HL-60/S4 treated with phorbol 12-myristate 13-acetate at 8.2 ng/mL for 4 days and 3 days (cell line): ENCODE measurements at regions not wholly inside any gene's neighbourhood (a gene's known extent, or its start where the extent isn't known, plus 50 kb on each side); places are given as distances from the start of the nearest gene placed in this dataset.
"Not testable (repeated sequence)": the region's sequence is repeated elsewhere in the genome, so short reads cannot be mapped to it uniquely, and the experiment has no call there.

ENCODE experiments used
- in situ Hi-C: fragments of 300-500 bp; cut with MboI; formaldehyde crosslinking; loops from 2 replicates; pipeline ENCODE4 v1.15.0; 2022; ENCODE audit warnings: low sequenced_read_pairs

DNA sequence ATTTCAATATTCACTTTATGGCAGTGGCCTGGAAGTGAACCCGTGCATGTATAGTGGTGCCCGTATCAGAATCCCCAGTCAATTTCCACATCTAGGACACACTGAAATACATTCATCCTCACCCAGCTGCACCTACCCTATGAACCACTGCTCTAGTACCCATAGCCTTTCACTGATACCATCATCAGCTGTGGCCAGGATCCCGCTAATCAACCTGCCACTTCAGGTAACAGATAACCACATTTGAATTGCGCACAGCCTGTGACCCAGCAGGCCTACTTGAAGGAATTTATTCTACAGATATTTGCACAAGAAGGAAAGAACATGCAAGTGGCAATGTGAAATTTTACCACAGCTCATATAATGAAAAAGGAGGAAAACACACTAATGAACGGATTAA is 161.0 kb upstream of the CCDC54 start:
- in situ Hi-C loops, result no loop called here

DNA sequence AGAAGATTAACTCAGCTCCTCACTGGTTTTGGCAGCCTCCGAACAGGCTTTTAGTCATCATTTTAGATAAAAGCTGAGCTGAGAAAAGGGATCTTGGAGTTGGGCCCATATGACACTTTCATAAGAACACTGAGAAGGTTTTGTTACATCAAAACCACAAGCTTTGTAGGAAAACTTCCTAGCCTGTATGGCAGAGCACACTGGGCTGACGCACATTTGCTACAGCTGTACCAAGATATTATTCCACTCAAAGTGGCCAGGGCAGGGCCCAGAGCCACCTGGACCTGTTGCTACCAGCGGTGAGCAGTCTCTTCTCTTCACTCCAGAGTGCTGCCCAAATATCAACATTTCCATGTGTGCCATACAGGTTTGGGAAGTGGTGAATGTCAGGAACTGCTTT is 160.5 kb upstream of the CCDC54 start:
- in situ Hi-C loops, result no loop called here

DNA sequence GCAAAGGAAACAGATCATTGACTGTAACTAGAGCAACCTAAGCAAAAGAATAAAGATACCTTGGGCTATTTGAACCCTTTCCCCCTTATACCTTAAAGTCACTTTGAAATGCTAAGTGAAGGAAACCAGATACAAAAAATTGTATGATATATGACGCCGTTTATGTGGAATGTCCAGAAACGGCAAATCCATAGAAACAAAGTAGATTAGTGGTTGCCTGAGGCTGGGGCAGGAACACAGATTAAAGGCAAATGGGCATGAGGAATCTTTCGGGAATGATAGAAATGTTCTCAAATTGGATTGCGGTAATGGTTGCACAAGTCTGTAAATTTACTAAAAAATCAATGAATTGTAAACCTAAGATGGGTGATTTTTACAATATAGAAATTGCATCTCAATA is 160.1 kb upstream of the CCDC54 start:
- in situ Hi-C loops, result no loop called here

DNA sequence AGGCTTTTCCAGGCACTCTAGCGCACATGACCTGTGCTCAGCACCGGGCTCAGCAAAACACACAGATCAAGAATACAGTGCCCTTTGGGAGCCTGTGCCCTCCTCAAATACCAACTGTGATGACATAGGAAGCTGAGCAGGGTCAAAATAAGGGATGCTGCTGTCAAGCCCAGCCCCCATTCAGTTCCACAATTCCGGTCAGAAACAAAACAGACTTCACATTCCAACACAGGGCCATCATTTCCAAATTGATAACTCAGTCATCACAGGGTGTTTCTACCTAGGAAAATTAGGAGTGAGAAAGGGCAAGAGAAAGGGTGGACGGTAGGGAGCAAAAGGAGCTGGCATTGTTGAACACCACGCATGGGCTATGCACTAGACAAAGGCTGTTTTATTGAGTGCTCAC is 158.4 kb upstream of the CCDC54 start:
- in situ Hi-C loops, result no loop called here

DNA sequence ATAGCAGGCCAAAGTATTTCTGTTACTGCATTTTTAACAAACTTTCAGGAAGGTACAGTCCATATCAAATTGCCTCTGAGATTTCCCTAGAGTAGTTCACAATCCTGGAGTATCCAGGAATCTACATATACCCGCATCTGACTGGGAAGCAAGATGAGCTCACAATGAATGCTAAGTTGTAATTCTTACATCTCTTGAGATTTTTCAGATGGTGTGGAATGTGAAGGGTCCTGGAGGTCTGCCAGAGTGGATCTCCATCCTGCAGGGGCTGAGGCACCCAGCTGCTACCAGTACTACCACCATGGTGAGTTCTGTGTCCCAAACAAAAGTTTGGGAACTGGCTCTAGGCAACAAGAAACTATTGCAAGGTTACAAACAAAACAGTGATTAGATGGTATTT is 156.7 kb upstream of the CCDC54 start:
- in situ Hi-C loops, result no loop called here

DNA sequence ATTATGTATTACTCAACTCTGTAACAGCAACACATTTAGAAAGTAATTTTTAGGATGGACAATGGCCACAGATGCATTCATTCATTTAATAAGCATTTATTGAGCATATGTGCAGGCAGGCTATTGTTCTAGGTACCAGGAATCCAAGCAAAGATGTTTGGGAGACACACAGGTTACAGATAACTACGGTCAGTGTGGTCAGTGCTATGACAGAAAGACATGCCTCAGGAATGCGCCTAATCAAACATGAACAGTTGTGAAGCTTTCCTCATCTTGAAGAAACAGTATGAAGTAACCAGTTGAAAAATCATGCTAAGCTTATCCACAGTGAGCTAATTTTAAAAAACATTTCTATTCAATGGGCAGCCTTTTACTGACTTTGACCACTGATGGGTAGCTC is 155.4 kb upstream of the CCDC54 start:
- in situ Hi-C loops, result no loop called here

DNA sequence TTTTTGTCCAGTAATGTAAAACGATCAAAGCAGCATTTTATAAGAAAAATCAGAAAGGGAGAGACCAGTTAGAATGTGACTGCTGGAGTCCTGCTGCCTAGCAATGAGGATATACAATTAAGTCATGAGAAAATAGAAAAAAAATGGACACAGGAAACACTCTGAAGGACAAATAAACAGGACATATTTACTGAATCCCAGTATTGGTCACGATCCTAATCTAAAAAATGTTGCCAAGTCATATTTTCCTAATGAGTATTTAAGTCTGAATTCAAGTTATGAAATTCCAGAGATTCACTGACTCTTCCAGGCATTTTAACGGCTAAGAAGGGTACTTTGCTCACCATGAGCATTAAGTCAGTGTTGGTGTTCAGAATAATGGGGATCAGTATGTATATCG is 154.3 kb upstream of the CCDC54 start:
- in situ Hi-C loops, result no loop called here

DNA sequence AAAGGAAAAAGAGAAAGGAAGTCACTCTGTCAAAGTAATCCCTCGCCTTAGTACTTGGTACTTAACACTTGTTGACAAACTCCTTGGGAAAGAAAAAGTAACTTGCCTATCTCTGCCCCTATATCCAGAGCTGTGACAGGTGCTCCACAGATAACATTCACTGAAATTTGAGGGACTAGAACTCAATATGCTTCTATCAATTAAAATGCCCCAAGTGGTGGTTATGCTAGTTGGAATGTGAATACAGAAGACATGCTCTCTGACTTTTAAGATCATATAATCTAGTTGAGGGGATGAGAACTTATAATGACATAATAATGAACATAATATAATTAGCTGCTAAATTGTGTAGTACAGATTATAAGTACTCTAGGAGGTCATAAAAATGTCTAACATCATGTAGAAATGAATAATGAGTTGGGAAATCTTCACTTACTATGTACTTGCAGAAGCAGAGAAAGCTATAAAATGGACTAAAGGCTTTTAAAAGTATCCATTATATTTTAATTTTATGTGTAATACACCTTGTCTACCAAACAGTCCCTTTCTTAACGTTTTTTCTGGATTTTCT is 153.1 kb upstream of the CCDC54 start:
- in situ Hi-C loops, result no loop called here

DNA sequence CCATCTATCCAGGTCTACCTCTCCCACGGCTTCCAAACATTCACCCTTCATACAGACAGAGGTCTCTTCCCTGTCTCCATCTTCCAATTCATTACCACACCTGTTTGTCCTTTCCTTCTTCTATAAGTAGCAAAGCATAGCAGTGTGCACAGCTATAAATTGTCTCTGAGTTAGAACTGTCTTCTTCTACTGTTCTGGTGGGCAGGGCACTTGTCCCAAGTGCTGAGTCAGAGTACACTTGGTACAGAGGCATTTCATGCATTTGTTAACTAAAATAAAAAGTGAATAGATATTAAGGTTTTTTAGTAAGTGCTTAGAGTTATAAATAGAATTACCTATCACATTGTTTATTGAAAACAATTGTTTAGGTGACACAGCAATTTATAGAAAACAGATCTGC is 150.1 kb upstream of the CCDC54 start:
- in situ Hi-C loops, result no loop called here

DNA sequence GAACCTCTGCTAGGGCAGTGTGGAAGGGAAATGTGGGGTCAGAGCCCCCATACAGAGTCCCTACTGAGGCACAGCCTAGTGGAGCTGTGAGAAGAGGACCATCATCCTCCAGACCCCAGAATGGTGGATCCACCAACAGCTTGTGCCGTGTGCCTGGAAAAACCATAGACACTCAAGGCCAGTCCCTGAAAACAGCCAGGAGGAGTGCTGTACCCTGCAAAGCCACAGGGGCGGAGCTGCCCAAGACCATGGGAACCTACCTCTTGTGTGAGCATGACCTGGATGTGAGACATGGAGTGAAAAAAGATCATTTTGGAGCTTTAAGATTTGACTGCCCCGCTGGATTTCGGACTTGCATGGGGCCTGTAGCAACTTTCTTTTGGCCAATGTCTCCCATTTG is 143.4 kb upstream of the CCDC54 start:
- in situ Hi-C loops, result not testable (repeated sequence)

DNA sequence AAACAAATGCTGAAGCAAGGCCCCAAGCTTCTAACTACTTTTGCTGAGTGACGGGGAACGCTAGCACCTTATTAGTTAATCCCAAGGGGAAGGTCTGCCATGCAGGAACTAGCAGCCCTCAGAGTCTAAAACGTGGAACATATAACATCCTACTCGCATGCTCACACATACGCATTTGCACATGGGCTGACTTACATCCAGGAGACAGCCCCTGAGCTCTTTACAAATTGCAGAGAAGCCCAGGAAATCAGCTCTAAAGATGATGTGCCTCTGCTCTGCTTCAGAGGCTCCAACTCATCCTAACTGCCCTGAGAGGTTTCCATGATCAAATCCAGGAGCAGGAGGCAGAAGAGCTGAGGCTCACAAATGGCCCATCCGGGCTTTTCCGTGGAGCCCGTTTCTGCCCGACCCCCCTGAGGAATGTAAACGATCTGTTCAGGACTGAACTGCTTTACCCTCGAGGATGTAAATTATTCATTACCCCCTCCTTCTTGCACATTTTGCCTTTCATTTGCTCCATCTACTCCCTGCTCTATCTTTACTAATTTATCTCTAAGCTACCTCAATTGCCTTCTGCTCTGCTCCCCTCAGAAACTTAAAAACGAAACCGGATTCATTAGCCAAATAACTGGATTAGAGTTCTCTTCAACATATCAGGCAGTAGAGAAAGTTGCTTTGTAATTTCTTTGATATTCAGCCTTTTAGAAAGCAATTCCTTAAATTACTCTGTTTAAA is 141.9 kb upstream of the CCDC54 start:
- in situ Hi-C loops, result no loop called here

DNA sequence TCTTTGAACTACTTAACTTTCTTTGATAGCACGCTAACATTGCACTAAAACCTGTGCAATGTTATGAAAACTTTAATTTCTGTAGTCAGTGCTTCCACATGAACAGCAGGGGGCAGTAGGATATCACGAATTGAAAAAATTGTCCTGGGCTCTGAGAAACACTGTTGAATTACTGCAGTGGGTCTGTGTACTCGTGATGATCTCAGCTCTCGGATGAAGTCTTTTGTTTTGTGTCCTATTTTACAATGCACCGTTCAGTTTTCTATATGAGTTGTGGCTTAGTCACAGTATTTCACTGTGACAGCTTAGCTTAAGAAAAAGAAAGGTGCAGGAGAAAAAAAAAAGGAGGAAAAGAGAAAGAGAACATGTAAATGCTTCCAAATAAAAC is 141.3 kb upstream of the CCDC54 start:
- in situ Hi-C loops, result no loop called here

DNA sequence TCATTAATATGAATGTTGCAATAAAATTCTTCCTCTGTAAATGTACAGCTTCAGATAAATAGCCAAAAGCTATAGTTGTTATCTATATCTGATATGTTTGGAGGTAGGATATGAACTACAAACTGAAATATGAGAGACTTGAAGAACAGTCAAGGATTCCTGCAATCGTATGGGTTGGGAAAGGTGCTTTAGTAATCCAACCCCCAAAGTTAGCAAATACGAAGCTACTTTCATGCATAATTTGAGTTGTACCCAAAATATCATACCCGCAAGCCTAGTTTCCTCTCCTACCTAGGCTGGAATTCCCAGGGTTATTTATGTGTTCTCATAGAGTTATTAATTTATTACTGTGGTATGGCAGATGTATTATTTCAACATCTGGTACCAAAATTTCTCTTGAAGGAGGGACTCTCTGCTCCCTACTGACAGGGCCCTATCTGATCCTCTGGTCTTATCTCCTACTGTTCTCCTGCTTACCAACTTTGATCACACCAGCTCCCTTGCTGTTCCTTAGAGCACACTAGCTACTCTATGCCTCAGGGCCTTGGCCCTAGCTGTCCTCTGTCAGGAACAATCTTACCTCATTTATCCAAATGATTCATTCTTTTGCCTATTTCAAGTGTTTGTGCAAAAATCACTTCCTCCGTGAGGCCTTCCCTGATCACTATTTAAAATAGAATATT is 140.4 kb upstream of the CCDC54 start:
- in situ Hi-C loops, result no loop called here

DNA sequence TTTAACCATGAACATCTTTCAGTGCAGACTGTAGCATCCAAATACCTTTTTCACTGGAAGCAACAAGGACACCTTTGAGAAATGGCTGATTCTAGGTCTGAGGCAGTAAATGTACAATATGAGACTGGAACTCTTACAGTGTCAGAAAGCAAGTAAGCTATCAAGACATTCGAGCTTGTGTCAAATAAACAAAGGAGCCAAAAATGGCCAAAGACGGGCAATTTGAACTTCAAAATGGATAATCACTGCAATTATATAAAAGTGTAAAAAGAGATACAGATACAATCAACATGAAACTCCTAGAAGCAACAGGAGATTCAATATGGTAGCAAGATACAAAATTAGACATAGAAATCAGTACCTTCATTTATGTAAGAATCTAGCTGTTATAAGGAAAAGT is 138.5 kb upstream of the CCDC54 start:
- in situ Hi-C loops, result no loop called here

DNA sequence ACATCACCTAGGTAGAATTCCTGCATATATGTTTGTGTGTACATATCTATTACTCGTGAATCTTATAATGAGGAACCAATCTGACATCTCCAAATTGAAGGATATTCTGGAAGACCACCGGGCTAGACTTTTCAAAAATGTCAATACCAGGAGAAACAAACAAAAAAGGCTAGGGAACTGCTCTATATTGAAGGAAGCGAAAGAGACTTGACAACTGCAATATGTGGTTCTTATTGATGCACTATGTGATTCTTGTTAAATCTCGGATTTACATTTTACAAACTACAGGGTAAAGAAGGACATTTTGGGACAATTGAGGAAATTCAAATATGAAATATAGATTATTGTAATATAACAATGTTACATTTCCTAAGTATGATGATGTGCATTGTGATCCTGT is 137.5 kb upstream of the CCDC54 start:
- in situ Hi-C loops, result no loop called here

DNA sequence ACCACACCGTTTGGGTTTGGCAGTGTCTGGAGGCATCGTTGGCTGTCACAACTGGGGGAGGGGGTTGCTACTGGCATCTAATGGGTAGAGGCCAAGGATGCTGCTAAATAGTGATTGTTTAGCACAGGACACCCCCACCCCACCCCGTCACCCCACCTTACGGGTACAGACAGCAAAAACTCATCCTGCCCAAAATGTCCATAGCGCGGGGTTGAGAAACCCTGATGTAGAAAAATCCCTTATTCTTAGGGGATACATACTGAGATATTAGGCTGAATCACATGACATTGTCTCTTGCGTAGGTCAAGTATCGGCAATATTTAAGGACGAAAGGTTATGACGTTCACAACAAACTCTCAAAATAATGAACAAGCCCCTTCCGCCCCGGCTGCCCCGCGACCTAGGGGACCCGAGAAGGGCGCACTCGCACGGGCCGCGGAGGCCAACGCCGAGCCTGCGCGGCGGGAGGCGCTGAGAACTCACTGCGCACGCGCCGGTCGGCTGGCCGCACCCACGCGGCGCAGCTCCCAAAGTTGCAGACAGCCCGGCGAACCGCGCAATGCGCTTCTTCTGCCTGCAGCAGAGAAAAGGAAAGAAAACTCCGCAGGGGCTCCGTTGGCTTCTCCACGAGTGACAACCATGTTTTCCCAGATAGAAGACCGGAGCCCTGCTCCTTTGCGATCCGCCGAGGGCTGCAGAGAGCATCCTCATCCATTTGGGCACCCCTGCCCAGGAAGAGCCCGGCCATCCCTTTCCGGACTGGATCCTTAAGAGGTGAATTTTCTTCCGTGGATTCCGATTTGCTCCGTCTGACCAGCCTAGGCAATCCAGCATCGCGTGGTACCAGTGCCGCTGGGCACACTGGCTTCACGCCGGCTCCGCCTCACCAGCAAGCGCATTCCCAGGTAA is 136.8 kb upstream of the CCDC54 start:
- in situ Hi-C loops, result no loop called here

DNA sequence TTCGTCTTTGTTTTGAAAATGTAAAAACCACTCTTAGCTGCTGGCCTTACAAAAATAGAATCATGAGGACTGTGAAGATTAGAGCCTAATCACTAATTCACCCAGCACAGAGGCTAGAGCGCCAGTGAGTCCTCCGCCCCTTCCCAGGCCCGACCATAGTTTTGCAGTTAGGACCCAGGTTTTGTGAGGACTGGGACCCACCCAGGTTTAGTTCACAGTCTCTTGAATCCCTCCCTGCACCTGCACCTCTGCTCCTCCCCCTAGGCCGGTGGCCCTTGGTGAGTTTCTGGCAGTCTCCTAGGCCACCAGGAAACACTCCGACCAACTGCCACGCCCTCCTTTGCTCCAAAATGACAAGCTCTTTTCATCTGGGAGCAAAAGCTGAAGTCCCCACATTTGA is 136.0 kb upstream of the CCDC54 start:
- in situ Hi-C loops, result no loop called here

DNA sequence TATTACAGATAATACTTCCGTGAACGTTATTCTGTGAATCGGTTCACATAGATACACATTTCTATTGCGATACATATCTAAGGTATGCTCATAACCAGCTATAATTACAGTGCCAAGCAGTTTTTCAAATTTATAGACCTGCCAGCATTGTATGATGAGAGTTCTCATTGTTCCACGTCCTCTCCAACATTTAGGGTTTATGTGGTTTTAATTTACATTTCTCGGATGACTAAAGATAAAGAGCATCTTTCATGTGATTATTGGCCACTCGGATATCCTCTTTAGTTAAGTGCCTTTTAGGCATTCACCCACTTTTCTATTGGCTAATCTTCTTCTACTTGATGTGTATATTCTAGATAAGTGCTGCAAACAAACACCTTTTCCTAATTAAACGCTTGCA is 134.7 kb upstream of the CCDC54 start:
- in situ Hi-C loops, result no loop called here

DNA sequence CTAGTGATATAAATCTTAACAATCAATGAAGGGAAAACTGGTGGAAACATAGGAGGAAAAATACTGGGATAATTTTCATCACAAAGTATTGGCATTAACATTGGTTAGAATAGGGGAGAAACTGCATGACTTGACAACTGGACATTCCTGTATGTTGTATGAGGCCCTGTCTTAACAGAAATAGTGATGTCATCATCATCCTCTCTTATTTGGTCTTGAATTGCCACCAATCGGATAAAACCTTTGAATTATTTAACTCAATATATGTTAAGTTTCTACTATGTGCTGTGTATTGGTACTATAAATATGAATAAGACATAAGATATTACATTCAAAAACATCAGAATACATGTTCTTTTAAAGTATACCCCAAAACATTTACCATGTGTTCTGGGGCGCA is 130.1 kb upstream of the CCDC54 start:
- in situ Hi-C loops, result no loop called here

DNA sequence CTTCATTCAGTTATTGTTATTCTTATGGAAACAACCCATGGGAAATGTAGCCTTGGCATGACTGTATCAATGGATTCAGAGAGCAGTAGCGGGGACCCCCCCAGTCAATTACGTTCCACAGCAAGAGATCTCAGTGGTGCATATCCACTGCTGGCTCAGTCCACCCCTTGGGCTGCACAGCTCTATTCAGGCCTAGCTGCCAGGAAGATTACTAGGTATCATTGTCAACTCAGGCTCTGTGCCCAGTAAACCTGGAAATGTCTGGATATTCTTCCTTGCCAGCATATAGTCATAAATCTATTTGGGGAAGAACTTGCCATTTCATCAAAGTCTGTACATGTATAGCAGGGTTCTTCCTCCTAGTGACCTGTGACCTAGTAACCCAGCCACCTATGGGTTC is 128.1 kb upstream of the CCDC54 start:
- in situ Hi-C loops, result no loop called here

DNA sequence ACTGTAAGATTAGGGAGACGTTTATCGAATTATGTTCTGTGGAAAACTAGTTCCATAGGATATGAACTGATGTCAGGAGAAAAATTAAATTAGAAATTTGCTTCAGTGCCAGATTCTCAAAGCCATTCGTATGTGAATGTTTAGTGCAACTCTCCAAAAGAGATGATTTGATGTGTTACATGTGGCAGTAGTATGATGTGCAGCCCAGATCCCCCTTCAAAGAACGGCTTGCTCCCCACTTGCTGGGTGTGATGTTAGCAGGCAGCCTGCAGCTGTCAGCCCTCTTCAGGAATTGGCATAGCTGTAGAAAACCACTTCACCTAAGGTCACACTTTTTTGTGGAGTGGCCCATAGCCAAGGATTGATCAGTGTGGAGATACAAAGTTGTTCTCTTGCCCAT is 127.0 kb upstream of the CCDC54 start:
- in situ Hi-C loops, result no loop called here

DNA sequence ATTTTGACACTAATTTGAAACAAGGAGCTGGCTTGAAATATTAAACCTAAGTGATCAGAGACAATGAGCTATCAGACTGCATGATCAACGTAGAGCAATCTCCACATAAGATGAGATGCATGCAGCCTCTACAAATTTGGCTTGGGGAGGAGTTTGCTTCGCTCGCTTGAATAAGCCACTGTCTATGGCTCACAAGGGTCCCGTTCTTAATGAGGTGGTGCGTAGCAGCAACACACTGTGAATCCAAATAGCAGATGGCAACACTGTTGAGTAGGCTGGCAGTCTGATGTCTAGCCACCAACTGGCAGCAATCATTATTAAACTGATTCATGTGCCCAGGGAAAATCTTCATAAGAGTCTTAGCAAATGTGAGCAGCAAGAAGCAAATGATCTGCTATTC is 125.4 kb upstream of the CCDC54 start:
- in situ Hi-C loops, result no loop called here
